Stimulated activated CD8-positive, alpha-beta memory T cell treated with anti-CD3 and anti-CD28 coated beads, Interleukin-12 subunit alpha, Interleukin-12 subunit beta, amount 100 ng/mL, for 24 hours (primary cell): ENCODE measurements at regions not wholly inside any gene's neighbourhood (a gene's known extent, or its start where the extent isn't known, plus 50 kb on each side); places are given as distances from the start of the nearest gene placed in this dataset.
"Not testable (repeated sequence)": the region's sequence is repeated elsewhere in the genome, so short reads cannot be mapped to it uniquely, and the experiment has no call there.

Source experiments
- DNase-seq: peaks from one replicate; pipeline ENCODE4 v3.0.0-alpha.2; 2020; ENCODE audit errors: extremely low read depth

DNA sequence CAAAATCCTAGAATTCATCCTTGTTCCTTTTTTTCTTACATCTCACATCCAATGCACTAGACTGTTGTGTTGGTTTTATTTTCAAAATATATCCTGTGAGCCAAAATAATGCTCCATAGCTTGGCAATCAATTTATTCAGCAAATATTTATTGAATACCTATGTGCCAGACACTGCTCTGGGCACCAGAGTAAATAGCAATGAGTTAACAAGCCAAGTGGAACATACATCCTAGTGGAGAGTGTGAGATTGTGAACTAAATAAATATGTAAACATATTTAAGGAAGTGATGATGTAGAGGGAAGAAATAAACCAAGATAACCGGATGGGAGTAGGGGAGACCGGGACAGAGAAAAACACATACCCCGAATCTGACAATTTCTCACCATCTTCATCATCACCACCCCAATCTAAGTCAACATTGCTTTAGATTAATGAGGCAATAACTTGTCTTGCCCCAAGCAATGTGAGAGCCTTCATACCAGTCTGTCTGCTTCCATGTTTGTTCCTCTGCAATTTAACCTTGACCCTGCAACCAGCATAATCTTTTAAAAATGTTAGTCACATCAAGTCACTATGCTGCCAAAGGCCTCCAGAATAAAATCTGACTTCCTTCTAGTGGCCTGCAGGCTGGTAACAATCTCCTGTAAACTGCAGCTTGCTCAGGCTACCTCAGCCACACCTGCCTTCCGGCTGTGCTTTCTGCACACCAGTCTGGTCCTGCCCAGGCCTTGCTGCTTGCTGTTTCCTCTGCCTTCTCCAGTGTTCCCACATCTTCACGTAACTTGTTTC, 199.2 kb downstream of the DLEU7 start:
- DNase-seq = no peak

DNA sequence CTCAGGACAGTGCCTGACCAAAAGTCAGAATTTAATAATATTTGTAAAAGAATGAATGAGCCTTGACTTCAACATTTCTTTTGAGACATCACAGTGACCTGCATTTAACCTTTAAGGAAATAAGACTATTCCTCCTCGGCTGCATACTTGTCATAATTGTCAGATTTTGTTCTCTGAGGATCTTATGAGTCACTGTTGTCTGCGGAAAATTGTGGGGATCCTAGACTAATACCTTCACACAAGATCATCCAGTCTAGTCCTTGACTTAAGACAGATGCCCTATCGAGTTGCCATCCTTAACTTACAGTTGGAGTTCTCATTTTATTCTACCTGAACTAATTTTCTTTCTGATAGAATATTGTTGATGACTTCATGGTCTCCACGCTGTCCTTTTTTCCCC, 198.4 kb downstream of the DLEU7 start:
- DNase-seq = no peak

DNA sequence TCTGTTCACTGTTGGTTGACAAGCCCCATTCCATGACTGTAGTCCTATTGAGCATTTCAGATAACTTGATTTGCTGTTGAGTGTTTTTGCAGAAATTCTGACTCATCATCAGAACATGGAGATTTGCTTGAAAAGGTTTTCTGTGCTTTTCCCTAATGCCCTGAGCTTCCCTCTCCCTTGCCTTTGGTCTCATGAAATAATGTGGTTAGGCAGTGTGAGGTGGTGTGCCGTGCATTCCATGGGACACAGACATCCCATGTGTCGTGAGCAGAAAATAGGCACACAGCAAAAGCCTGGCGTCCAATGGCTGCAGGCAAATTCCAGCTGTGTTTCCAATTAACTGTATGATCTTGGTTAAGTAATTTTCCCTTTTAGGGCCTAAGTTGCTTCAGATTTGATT, 197.4 kb downstream of the DLEU7 start:
- DNase-seq = no peak

DNA sequence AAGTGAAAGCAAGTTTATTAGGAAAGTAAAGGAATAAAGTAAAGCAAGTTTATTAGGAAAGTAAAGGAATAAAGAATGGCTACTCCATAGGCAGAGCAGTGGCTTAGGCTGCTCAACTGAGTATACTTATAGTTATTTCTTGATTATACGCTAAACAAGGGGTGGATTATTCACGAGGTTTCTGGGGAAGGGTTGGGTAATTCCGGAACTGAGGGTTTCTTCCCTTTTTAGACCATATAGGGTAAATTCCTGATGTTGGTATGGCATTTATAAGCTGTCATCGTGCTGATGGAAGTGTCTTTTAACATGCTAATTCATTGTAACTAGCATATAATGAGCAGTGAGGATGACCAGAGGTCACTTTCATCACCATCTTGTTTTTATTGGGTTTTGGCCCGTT, 194.3 kb downstream of the DLEU7 start:
- no peak for DNase-seq

DNA sequence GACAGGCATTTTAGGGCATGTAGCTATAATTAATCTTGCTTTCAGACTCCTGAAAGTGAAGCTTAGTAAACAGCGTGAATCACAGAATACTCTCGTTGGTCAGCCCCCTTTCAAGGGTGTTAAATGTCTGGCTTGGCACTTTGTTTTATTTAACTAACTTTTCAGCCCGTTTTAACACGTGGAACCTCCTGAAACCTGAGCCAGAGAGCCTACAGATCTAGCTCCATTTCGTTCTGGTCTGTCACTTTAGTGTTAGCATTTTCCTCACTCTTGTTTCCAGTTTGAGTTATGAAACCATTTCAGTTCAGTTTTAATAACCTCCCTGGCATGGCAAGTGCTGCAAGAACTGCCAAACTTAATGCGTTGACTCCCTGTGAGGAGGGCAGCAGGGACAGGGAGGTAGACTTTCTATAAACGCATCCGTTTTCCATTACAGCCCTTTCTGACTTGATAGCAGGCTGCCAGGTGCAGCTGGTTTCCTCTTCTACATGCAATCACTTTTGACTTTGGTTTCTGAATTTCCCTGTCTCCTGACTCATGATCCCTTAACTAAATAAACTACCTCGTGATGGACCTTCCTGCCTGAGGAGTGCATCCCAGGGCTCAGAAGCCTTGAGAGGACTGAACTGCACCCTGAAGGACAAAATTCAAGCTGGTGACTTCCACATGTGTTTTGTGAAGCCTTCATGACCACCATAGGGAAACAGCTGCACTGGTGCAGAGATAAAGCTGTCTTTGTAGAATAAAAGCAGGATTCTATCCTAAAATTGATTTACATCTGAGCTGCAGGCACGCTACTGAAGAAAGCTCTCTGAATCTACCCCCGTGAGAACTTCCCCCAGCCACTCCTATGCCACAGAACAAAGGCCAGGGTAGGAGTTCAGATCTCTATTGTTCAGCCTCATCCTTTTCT, 192.6 kb downstream of the DLEU7 start:
- DNase-seq = no peak

DNA sequence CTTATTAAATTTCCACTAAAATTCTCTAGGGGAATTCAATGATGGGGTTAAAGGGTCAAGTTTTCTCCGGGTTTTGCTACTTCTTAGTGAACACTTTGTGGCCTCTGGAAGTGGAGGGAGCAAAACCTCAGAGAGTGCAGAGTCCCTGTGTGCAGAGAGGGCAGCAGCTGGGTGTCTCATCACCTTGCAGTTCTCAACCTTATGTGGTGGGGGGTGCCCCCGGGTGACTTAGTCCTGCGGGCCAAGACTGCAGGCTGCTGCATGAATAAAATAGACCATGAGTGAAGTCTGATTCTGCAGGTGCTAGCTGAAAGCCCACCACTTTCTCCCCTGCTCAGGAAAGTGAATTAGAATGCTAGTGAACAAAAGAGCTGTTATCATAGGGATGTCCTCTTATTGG, 191.6 kb downstream of the DLEU7 start:
- no peak for DNase-seq

DNA sequence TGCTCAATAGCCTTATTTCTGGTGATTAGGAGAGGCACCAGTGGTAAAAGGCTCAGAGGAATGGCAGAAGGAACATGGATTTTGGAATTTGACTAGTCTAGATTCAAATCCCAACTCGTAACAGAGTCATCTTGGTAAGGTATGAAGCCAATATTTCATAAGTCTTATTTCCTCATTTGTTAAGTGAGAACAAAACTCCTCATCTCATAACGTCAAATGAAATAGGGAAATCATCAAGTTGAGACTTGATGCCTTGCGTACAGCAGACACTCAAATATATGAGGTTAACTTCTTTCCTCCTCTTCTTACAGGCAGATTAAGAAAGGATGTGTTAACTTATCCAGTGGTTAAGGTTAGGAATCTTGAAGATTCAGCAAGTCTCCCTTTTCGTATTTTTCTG, 189.2 kb downstream of the DLEU7 start:
- no peak for DNase-seq

DNA sequence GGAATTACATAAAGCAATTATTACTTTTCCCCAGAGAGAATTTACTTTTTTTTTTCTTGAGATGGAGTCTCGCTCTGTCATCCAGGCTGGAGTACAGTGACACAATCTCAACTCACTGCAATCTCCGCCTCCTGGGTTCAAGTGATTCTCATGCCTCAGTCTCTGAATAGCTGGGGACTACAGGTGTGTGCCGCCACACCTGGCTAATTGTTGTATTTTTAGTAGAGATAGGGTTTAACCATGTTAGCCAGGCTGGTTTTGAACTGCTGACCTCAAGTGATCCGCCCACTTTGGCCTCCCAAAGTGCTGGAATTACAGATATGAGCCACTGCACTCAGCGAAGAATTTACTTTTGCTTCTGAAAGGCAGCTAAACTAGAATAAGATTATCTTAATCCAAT, 181.6 kb downstream of the DLEU7 start:
- DNase-seq = not testable (repeated sequence)

DNA sequence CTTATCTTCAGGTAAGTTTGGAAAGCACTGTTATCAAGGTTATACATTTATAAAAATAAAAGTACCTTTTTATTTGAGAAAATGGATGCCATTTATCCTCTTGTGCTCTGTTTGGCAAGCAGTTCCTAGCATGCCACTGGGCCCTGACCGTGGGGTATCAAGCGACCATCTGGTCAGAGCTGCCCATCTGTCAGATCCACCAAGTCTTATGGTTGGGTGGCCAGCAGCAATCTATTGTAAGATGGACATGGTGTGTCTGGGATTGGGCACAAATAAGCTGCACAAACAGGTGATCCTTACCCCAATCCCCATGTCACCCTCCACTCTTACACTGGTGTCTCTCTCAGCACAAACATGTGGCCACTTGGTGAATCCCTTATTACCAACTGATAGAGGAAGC, 178.5 kb downstream of the DLEU7 start:
- no peak for DNase-seq

DNA sequence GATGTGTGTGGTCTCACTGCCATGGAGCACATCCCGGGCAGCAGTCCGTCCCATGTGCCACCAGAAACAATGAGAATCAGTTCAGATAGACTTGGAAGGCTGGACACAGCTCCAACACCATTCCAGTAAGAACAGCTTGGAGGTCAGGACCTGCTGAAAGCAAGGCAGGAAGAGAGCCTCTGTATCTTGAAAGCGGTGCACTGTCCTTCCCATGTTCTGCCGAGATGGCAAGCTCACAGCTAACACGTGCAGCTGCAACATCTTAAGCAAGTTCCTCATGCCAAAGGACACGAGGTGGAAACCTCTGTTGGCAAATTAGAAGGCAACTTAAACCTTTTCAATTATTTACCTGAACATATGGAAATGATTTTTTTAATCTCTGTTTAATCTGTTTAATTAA, 175.4 kb downstream of the DLEU7 start:
- DNase-seq = no peak

DNA sequence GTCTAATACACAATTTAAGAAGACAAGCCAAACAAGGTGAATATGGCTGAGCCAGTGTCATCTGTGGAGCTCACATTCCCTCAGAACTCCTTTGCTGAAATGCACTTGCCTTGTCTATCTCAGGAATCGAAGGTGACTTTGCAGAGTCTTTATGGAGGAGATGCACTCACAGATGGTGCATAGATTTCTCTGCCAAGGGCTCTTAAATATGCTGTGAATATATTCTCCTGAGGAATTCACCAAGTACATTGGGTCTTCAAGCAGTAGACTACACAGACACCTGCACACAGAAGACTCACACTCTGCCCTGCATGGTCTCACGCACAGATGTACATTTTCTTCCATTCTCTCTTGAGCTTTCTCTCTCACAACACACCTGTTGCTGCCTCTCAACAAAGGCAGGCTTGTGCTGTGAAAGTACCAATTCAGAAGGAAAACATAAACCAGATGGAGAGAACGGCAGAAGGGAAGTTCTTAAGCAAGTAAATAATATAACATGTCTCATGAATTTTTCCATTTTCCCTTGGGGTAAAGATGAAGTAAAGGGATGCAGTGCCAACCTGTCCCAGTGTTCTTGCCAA, 174.7 kb downstream of the DLEU7 start:
- no peak for DNase-seq

DNA sequence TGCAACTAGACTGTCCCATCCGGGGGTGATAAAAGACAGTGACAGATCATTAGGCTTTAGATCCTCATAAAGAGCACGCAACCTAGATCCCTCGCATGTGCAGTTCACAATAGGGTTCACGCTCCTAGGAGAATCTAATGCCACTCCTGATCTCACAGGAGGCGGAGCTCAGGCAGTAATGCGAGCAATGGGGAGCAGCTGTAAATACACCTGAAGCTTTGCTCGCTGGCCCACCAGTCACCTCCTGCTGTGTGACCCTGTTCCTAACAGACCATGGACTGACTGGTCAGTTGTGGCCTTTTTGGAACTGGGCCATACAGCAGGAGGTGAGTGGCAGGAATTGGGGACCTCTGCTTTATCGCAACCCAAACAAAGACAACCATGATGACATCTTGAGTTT, 173.2 kb downstream of the DLEU7 start:
- no peak for DNase-seq

DNA sequence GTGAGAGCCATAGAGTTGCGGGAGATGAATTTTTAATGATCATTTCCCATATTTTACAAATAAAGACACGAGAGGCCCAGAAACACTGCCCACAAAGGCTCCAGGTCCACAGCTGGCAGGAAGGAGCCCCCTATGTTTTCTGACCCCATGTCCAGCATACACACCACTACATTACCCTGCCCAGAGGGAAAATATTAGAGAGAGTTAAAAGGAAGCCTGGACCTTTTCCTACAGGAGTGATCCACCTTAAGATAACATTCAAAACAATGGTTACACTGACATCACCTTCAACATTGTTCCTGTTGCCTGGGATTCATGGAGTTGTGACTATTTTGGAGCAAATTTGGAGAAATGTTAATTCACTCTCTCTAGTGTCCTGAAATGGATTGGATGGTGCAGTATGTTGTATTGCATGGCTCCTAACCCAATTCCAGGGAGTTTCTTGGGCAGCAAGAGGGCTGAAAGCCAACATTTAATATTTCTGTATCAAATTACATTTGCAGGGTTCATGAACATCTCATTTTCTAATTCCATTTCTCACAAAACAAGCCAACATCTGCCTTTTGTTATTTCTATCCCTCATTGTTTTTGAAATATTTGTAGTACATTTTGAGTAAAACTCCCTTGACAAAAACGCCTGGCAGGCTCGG, 172.5 kb downstream of the DLEU7 start:
- no peak for DNase-seq

DNA sequence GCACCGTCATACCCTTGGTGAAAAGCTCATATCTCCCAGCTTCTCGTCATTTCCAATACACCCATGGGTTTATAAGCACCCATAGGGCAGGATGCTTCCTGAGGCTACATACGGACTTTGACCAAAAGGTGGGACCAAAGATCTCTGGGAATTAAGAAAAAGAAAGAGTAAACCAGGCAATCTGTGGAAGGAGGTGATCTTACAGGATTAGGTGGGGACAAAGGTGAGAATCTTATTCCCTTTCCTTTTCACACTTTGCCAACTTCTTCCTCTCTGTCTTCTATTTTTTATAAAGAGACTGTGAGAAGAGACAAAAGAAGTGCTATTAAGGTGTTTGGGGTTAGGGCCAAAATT, 172.0 kb downstream of the DLEU7 start:
- DNase-seq = no peak

DNA sequence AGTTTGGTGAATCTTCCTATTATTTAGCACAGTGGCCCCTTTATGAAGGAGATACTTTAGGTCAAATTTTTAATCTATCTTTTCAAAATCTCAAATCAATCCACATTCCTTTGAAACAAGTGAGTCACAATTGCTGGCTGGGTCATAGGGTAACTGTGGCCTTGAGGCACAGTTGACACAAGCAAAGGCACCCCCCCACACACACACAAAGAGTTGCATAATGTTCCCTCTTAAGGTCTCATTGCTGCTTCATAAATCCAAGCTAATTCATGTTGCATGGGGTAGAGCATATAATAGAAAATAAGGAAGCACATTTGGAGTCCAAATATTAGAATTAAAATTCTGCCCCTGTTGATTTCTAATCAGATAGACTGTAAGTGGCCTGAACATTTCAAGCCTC, 171.5 kb downstream of the DLEU7 start:
- DNase-seq = no peak

DNA sequence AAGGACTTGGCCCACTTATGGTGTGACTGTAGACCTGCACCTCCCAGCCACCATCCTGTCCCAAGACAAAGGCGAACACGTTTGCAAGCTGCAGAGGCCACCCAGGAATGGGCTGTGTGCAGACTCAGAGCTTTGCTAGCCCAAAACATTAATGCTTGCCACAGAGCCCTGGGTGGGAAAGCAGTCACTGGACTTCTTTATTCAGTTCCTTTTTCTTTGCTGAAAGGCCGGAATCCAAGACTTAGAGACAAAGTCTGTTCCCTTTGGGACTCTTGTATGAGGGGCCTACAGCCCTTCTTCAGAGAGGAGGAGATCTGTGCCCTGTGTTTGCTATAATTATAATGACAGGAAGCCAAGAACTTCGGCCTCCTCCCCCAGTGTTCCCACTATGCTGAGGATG, 167.8 kb downstream of the DLEU7 start:
- DNase-seq = no peak

DNA sequence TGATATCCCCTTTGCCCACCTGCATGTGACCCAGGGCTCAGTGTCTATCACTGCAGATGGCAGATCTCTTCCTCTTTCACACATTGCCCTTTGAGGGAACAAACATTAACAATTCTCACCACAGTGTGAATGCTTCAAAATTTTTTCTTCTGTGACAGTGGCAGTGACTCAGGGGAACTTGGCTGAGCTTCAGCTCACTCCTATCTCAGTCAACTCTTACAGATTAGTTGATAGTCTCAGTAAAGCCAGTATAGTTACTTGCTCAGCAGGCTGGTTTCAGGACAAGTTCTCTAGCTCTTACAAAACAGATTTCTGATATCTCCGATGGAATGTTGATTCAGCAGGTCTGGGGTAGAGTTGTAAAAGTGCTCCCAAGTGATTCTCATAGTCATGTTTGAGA, 166.9 kb downstream of the DLEU7 start:
- DNase-seq = no peak

DNA sequence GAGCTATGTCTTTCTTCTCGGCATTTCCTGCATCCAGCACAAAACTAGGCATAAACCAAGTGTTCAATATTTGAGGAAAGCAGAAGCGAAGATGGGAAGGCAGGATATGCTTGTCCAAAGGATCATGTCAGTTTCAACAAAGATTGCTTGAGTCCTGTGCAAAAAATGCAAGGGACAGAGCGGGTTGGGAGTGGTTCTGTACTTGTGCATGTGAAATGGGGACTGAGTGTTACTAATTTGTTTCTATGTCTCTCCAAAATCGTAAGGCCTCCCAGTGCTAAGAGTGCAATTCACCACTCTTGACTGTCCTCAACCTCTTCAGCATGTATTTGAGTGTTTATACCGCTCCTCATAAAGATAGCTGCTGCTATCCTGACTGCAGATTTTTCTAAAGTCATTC, 166.2 kb downstream of the DLEU7 start:
- no peak for DNase-seq

DNA sequence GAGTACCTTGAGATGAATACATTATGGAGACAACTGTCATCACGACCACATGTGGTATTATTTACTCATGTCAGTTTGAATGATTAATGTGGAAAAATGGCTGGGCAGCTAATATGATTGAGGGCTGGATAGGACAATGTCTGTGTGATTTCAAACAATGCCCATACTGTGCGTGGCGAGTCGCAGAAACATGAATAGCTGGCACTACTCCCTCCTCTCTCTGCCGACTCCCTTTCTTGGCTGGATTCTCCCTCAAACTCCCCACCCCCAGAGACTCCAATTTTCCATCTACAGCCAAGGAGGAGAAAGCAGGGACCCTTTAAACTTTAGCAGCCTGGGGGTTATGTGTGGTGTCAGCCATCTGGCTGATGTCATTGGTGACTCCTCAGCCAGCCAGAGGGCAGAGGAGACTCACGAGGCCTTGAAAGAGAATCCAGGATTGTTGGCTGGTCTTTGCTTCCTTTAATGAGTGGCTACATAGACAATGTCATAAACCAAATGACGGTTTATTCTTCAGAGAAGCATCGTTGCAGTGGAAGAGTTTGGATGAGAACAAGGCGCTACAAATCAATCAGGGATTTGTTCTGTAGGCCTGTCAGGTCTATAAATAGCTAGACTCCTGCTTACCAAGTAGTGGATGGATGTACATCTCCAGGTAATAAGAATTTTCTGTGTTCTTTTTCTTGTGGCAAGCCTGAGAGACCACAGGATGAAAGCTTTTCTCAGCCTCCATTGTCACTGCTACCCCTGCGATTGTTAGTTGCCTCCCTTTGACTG, 165.6 kb downstream of the DLEU7 start:
- no peak for DNase-seq

DNA sequence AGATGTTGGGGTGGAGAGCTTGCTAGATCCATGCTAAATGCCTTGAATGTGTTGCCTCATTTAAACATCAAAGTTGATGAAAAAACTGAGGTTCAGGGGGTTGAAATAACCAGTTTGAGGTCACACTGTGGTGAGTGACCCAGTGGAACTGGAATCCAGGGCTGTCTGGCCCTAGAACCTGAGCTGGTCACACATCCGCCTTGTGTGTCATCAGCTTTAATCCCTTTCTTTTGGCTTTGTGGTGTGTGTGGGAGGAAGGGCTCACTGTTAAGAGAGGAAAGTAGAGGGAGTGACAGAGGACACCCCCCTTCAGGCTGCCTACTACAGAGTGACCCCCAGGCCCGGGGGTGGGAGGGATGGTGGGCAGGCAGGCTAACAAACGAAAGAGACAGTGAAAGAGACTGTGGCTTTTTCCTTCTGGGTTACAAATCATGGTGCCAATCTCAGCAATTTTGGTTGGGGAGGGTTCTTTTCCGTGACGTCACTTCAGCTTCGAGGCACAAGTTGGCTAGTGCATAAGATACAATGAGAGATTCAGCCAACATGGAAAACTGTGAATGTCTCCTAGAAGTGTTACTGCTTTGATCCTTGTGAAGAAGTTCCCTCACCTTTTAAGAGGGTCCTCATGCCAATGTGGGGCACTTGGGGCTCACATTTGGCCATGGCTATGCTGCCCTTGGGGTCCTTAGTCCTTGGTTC, 164.9 kb downstream of the DLEU7 start:
- DNase-seq = no peak

DNA sequence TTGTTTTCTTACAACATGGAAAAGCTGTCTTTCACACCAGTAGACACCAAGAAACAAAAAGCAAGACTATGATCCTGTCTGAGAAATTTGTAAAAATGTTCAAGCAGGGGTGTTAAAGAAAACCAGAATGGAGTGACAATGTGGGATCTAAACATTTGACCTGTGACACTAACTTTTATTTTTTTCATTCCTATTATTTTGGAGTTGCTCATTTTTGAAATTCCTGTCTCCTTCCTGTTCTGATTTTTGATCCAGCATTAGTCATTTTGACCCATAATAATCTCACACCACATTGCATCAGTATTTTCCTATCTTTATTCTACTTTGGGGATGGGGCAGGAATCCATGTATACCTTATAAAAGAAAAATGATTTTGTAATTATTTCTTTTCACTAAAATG, 164.2 kb downstream of the DLEU7 start:
- no peak for DNase-seq
